ENCODE measurements at regions not wholly inside any gene's neighbourhood (a gene's known extent, or its start where the extent isn't known, plus 50 kb on each side); places are given as distances from the start of the nearest gene placed in this dataset.

- peak; percentile 15 for TF ChIP-seq CTCF (IDR thresholded peaks at IDR 0.05)
- TF ChIP-seq EZH2phosphoT487 (IDR thresholded peaks at IDR 0.05) = no peak
- no peak for TF ChIP-seq EZH2 (IDR thresholded peaks at IDR 0.05)
Measured at GRCh38 chr3:166304584-166304983, 467.4 kb upstream of the BCHE start.
